ENCODE measurements at regions not wholly inside any gene's neighbourhood (a gene's known extent, or its start where the extent isn't known, plus 50 kb on each side); places are given as distances from the start of the nearest gene placed in this dataset.

DNA sequence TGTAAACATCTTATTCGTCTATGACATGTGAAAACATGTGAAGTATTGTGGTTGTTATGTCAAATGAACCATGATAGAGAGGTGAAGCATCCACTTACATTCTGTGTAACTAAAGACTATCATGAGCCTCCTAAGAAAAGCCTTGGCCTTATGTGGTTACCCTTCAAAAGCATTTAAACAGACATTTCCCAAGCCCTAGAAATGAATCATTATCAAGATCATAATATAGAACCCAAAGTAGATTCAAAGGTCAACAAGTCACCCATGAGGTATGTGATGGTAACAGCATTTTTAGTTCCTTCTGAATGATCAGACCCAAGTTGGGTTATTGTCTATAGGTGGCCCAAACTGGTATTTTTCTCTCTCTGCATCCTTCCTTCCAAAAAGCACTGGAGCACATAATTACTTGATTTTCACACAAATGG lies 408.0 kb downstream of the TBL1XR1 start:
- no peak for DNase-seq

DNA sequence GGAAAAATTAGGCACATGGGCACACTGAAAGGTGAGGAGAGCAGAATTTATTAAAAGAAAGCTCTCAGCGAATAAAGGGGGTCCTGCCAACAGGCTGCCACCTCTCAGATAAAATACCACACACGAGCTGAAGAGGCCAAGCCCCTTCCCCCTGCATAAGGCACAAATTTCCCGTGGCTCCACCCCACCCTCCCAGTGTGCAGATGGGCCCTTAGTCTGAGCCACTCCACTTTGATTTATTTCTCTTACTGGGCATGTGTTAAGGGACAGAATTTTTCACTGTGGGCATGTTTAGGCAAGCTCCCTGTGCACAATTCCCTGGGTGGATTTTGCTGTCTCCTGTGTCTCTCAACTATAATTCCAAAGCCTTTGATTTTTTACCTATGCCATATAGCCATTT lies 409.8 kb downstream of the TBL1XR1 start:
- no peak for DNase-seq

DNA sequence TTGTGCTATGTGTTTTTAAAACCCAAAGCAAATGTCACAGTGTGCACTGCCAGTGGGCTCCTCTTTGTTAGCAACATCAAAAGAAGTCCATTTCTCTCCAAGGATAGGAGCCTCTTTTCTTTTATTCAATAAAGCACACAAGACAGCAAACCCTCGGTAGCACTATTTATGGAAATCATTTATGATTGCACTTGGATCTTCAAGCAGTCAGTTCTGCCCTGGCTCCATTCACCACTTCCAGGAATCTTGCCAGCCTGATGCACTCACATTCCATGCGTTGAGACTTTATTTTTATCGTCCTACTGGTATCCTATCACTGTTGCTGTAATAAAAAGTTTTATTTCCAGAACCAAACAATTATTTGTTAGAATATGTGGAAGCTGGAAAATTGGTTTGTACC lies 412.1 kb downstream of the TBL1XR1 start:
- no peak for DNase-seq

DNA sequence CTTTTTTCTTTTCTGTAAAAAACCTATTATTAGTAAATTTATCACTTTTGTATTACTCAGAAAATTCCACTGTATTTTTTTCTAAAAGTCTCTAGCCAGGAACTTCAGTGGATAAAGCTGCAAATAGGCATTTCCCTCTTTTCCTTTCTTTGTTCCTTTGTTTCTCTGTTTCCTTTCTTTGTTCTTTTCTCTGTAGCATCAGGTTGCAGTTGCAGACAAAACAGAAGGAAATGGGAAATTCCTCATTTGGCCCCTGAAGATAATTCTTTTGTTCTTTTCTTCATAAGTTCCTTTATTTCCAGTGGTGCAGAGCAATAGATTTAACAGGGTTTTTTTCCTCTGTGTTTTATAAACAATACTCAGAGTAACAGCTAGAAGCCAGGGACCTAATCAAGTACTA lies 416.5 kb downstream of the TBL1XR1 start:
- no peak for DNase-seq

DNA sequence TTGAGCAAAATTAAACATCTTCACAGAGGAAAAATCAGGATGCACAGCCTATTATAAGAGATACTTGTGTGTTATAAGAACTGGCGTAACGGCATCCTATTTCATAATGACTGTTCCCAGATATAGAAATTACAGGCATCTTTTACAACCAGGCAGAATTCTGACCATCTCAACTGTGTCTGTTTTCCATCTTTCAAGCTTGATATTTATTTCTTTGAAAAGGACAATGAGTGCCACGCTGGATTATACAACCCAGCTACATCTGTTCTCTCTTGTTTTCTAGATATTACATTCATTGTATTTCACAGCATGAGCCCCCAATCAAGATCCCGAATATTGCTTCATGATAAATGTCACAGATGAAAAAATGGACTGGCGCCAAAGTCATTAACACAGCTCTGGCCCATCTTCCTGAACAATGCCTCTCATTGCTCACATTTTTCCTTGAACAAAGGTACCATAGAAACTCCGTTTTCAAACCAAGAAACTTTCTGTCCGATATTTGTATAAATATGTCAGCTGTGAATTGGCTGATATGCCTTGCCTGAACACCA lies 420.6 kb downstream of the TBL1XR1 start:
- DNase-seq: no peak

DNA sequence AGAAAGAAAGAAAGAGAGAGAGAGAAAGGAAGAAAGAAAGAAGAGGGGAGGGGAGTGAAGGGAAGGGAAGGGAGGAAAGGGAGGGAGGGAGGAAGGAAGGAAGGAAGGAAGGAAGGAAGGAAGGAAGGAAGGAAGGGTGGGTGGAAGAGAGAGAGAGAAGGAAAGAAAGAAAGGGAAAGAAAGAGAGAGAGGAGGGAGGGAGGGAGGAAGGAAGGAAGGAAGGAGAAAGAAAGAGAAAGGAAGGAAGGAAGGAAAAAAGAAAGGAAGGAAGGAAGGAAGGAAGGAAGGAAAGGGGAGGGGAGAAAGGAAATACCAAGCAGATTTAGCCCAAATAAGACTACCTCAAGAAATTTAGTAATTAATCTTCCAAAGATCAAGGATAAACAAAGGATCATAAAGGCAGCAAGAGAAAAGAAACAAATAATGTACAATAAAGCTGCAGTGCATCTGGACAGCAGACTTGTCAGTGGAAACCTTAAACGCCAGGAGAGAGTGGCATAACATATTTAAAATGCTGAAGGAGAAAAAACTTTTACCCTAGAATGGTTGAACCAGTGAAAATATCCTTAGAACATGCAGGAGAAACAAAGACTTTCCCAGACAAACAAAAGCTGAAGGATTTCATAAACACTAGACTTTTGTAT lies 427.6 kb downstream of the TBL1XR1 start:
- no peak for DNase-seq

DNA sequence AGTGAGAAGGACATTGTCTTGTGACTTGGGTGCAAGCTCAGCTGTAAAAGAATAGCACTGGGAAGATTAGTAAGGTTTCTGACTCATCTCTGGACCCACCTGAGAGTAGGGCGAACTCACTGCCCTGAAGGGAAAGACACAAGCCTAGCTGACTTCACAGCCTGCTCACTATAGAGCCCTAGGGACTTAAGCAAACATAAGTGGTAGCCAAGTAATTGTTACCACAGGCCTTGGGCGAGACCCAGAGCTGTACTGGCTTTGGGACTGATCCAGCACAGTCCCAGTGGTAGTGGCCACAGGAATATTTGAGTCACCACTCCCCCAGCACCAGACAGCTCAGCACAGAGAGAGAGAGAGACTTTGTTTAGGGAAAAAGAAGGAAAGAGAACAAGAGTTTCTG lies 429.9 kb downstream of the TBL1XR1 start:
- no peak for DNase-seq

DNA sequence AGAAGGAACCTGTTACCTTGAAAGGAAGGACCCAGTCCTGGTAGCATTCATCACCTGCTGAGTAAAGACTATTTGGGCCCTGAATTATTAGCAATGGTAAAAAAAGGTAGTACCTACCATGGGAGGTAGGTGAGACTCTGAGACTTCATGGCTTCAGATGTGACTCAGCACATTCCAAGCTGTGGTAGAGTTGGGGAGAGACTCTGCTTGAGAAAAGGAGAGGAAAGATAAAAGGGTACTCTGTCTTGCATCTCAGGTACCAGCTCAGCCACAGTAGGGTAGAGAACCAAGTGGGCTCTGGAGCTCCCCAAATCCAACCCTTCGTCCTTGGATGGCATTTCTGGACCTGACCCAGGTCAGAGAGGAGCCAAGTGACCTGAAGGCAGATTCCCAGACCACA lies 430.4 kb downstream of the TBL1XR1 start:
- DNase-seq: no peak

DNA sequence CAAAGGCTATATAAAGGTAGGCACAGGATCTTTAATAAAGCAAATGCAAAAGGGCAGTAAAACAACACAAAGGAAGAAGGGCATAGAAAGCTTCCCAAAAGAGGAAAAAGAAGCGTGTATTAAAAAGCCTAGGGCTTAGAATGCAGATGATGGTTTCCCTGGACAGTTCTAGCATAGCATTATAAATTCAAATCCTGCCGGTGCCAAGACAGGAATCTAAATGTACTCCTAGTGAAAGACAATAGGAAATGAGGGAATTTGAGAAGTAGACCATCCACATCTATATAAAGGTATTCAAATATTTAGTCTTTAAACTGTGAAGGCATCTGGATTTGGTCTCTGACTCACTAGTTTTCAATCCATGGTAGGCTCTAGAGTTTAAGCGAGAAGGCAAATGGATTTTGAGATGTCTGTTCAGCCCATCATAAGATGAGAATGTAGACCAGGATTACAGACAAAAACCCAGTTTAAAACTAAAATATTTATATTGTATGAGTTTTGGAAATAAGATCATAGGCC lies 431.8 kb downstream of the TBL1XR1 start:
- no peak for DNase-seq

DNA sequence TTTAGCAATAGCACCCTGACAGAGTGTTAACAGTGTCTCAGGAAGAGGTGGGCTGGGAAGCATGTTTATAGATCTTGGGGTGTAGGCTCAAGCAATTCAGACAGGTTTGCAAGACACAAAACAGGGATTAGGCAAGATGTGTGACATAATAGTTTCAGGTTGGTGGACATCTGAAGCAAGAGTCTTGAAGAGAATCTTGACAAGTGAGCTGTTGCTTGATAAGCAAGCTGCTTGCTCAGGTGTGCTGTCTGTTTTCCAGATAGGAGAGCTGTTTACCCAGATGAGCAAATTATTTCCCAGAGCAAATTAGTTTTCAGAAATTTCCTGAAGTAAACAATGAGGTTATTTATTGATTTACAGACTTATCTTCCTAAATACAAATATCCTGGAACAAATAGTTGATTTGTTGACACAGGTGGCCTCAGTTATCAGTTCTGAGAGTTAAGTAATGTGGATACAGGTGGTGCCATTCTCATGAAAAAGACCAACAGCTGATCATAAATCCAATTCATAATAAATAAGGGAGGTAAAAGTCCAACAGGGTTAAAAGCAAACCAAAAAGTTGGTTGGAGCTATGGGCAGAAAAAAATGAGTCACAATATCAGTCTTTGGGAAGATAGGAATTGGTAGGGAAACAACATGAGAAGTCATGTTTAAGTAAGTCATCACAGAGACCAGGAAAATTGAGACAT lies 437.3 kb downstream of the TBL1XR1 start:
- DNase-seq: no peak

DNA sequence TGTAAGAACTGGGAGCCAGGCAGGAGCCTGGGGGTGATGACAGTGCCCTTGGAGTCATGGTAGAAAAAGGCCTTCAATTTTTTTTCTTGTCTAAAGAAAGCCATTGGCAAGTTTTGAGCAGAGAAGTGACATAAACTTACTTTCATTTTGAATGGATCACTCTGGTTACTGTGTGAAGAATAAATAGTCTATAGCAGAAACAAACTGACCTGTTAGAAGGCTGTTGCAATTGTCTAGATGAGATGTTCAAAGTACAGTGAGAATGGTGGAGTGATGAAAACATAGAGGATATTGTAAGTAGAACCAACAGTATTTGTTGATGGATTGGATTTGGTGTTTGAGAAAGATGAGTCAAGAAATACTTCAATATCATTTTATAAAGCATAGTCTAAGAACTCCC lies 439.9 kb downstream of the TBL1XR1 start:
- DNase-seq: no peak

DNA sequence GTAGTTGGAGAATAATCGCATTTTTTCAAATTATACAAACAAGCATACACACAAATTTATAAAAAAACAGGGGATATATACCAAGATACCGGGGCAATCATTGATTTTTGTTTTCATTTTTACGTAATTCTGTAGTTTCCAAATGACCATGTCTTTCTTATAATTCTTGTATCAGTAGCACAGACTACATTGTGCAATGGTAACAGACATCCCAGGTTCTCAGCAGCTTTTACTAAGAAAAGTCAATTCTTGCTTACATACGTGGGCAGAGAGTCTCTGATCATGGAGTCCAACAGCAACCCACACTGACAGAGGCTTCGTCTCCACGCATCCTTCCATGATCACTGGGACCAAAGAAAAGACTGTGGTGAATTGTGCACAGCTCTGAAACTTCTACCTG lies 441.3 kb downstream of the TBL1XR1 start:
- DNase-seq: no peak

DNA sequence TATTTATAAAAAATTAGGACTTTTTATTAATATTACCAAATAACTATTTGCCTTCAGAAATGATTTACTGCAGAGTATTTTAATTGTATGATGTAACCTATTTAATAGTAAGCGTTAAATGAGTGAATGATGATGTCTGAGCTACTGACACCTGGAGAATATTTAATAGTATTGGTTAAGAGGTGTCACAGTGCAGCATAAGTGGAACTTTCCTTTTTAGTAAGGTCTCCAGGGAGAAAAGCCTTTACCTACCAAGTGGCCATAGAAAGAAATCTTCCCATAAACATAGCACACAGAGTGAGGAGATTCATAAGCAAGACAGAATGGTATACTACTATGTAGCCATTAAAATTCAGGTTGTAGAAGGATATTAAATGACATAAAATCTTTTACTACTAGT lies 441.7 kb downstream of the TBL1XR1 start:
- no peak for DNase-seq

DNA sequence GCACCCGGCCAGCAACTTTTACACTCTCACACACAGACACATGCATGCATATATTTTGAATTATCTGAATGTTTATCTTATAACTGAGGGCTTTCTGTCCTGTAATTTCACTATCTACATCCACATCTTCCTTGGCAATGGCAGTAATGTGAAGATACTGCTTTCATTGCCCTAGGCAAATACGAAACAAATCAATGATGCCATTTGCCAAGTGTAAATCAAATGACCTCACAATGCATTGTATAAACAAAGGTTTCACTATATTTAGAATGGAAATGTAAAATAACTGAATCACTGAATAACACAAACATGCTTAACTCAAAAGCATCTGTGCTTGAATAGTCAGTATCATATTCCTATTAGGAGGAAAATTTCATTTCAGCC lies 455.6 kb downstream of the TBL1XR1 start:
- no peak for DNase-seq

DNA sequence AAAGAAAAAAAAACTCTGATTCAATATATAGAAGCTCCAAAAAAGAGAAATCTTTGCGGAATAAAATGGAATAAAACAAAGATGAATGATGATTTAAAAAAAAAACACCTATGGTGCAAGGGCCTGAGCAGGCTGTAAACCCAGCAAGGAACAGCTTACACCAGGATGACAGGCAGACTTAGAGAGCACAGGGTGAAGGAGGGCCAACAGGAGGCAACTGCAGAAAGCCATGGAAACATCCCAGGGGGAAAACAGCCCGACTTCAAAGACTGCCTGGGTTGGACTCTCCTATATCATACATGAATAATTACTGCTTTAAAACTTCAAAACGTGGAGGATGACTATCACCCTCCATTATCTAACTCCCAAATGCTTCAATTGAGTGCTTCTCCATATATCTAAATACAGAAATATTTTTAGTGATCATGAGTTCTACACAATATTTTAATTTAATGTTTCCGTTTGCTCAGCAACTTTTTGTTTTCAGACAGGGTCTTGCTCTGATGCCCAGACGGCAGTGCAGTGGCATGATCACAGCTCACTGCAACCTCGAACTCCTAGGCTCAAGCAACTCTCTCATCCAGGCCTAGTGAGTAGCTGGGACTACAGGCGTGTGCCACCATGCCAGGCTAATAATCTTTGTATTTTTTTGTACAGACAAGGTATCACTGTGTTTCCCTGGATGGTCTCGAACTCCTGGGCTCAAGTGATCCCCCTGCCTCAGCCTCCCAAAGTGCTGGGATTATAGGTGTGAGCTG lies 456.2 kb downstream of the TBL1XR1 start:
- no peak for DNase-seq

DNA sequence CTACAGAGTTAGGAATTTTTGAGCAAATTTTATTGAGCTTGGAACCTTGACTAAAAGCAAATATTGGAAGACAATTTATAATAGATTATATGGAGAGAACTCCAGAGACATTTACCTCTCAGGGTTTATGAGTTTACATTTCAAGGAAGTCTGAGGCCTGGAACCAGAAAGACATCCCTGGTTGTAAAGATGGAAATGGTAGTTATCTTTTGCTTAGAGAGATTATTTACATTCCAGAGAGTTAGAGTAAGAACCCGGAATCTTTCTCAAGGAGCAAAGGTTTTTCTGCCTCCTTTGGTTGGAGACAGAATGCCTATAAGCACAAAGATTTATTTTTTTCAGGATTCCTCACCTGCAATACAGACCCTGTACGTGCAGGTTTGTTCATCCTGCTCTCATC lies 458.1 kb downstream of the TBL1XR1 start:
- DNase-seq: no peak

DNA sequence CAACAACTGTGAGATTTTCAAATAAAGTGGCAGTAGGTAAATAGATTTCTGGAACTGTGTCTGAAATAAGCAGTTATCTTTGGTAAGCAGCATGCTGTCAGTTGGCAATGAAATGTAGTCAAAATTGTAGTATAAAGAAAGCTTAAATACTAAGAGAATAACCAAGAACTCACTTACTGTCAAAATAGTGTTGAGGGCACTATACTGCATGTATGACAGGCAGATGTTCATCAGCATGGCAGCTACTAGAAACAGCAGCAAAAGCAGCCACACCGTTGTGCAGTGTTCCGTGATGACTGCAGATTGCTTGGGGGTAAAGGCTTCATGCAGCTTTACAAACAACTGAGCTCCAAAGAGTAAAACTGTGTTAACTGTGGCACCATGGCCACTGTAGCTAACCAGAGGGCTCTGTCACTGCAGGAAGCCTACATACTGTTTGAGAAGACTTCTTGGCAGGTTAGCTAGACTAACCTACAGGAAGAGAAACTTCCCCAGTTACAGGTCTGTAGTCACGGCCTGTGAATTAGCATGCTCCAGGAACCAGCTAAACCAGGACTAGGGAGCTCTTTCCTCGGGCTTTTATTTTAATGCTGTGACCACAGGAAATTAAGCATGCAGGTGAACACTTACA lies 459.7 kb downstream of the TBL1XR1 start:
- no peak for DNase-seq

DNA sequence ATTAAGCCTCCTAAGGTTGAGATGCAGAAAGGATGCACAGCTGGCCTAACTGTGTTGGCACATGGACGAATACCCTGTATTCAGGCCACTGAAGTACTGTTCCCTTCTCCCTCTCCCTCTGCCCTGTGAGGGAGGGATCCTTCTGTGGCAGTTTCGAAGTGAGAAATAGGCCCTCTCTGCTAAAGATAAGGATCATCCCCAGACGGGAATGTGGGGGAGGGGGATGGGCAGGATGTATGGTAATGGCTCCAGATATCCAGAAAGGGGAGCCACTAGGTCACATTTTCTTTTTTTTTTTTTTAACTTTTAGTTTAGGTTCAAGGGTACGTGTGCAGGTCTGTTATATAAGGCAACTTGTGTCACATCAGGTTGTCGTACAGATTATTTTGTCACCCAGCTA lies 463.1 kb downstream of the TBL1XR1 start:
- DNase-seq: no peak

DNA sequence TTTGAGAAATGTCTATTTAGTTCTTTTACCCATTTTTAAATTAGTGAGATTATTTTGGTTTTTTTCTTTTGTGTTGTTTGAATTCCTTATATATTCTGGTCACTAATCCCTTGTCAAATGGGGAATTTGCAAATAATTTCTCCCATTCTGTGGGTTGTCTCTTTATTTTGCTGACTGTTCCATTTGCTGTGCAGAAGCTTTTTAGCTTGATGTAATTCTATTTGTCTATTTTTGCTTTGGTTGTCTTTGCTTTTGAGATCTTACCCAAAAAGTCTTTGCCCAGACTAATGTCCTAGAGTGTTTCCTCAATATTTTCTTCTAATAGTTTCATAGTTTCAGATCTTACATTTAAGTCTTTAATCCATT lies 472.9 kb downstream of the TBL1XR1 start:
- no peak for DNase-seq

DNA sequence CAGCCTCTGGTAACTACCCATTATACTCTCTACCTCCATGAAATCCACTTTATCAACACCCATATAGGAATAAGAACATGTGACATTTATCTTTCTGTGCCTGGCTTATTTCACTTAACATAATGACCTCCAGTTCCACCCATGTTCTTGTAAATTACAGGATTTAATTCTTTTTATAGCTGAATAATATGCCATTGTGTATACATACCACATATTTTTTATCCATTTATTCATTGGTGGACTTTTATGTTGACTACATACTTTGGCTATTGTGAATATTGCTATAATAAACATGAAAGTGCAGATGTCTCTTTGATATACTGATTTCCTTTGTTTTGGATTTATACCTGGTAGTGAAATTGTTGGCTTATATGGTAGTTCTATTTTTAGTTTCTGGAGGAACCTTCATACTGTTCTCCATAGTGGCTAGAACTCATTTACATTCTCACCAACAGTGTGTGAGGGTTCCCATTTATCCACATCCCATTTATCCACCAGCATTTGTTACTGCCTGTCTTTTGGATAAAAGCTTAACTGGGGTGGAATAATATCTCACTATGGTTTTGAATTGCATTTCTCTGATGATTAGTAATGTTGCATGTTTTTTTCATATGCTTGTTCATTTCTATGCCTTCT lies 473.4 kb downstream of the TBL1XR1 start:
- no peak for DNase-seq

DNA sequence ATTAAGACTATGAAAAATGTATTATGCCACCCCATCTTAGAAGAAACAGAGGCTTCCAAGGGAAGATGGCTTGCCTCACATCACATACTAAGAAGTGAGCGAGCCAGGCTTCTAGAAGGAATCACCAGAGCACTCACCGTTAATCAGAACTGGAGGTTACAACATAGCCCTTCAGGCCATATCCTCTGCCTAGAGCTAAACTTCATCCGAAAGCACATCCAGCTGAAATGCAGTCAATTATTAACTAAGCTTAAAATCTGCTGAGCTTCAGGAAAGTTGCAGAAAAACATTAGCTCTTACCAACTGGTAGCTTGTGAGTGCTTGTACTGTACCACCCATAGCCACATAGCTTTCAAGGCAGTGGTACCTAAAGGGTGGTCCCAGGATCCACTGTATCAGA lies 483.2 kb downstream of the TBL1XR1 start:
- DNase-seq: no peak

DNA sequence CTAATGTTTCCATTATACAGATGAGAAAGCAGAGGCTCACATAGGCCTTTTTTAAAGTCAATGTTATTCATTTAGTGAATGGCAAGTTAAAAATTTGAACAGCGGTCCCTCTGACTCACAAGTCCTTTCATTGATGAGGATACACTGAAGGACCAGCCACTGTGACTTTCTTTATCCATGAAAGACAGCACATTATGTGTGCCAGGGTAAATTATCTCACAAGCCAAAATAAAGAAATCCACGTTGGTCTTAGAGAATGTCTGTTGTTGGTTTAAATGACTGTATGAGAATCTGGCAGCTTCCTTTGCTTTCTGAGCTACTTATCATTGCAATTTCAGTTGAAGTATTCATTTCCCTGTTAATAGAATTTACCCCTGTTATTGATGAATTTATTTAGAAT lies 485.1 kb downstream of the TBL1XR1 start:
- no peak for DNase-seq

DNA sequence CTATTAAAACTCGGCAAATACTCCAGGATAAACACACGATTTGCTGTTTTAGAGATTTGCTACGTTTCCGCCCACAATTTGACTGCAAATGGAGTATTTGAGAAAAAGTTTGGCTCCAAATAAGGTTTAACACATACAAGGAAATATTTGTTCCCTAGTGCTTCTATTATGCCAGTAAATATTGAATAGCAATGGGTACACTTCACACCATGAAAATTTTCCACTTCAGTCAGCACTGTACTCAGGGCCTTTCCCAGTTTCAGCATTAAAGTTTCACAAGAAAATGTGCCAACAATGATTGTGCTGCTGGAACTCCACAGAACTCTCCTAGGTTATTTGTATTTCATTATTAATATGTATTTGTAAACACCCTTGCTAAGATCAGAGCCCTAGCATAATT lies 498.0 kb downstream of the TBL1XR1 start:
- DNase-seq: no peak

Data from CD4-positive, alpha-beta T cell treated with Interleukin-10 for 1 hour (primary cell).